Epidermal melanocyte (primary cell): ENCODE measurements at regions not wholly inside any gene's neighbourhood (a gene's known extent, or its start where the extent isn't known, plus 50 kb on each side); places are given as distances from the start of the nearest gene placed in this dataset.

Experiments
- DNase-seq: peaks from one replicate; pipeline ENCODE4 v3.0.0; 2011; ENCODE audit warnings: low spot score; ENCODE audit not compliant: insufficient read length

DNA sequence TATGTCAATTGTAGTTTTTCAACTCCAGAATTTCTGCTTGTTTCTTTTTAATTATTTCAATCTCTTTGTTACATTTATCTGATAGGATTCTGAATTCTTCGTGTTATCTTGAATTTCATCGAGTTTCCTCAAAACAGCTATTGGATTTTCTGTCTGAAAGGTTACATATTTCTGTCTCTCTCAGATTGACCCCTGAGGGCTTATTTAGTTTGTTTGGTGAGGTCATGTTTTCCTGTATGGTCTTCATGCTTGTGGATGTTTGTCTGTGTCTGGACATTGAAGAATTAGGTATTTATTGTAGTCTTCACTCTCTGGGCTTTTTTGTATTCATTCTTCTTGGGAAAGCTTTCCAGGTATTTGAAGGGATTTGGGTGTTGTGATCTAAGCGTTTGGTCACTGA is 85.6 kb downstream of the SNAPC1 start:
- DNase-seq, result no peak

DNA sequence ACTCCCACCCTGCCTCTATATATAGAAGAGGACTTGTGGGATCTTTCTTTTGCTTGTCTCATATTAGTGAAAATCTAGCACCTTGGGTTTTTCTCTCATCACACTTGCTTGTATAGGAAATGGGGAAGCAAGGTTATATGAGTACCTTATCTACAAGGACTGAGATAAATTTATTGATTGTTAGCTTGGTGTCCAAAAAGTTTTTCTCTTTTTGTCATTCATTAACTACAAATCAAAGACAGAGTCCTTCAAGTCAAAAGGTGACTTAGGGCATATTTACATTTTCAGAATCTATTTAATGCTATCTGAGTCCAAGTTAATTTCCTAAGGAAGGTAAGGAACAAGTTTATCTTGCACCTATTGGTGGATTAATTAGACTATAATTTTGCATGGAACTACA is 92.7 kb downstream of the SNAPC1 start:
- DNase-seq, result no peak

DNA sequence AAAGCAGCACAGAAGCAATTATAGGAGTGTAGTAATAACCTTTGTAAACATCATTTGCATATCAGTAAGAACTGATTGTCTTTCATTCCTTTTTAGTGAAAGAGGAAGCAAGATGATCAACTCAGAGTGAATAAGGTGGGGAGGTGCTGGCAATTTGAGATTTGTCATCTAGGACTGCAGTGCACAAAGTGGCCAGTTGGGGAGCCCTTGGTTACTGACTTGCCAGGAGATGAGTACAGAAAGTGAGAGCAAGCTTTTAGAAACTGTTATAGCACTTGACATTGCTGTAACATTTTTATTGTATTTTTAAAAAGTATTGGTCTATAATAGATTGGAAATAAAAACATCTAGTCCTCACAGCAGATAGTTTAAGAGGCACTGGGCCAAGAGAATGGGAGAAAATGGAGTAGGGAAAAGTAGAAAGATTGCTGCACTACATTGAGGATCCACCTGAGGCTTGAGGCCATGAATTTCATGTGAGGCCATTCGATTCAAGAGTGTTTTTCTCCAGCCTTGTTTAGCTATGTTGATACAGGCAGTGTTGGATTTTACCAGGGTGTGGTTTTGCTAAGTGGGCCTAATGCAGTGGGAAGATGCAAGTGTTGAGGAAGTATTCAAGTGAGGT is 98.2 kb downstream of the SNAPC1 start:
- peak; percentile 45 for DNase-seq

DNA sequence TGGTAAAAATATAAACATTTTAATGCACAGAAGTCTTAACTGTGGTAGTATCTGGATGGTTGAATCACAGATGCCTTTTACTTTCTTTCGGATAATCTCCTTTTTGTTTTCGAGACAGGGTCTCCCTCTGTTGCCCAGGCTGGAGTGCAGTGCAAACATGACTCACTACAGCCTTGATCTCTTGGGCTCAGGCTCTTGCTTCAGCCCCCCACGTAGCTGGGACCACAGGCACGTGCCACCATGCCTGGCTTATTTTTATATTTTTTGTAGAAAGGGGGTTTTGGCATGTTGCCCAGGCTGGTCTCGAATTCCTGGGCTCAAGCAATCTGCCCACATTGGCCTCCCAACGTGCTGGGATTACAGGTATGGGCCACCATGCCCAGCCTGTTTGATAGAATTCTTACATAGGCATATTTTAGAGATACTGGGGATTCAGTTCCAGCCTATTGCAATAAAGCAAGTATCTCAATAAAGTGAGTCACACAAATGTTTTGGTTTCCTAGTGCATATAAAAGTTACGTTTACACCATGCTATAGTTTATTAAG is 99.2 kb downstream of the SNAPC1 start:
- no peak for DNase-seq

DNA sequence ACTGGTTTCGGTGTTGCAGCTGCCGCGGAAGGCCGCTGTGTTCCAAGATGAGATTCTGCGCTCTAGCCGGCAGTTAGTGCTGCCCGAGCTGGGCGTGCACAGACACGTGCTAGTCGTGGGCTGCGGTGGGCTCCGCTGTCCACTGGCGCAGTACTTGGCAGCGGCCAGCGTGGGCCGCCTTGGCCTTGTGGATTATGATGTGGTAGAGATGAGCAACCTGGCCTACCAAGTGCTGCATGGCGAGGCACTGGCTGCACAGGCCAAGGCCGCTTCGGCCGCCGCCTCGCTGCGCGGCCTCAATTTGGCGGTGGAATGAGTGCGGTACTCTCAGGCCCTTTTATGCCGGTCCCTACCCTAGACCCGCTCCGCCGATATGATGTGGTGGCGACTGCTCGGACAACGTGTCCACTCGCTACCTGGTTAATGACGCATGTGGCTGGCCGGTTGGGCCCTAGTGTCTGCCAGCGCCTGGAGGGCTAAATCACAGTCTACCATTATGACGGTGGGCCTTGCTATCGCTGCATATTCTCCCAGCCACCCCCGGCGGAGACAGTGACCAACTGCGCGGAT is 102.2 kb downstream of the SNAPC1 start:
- no peak for DNase-seq

DNA sequence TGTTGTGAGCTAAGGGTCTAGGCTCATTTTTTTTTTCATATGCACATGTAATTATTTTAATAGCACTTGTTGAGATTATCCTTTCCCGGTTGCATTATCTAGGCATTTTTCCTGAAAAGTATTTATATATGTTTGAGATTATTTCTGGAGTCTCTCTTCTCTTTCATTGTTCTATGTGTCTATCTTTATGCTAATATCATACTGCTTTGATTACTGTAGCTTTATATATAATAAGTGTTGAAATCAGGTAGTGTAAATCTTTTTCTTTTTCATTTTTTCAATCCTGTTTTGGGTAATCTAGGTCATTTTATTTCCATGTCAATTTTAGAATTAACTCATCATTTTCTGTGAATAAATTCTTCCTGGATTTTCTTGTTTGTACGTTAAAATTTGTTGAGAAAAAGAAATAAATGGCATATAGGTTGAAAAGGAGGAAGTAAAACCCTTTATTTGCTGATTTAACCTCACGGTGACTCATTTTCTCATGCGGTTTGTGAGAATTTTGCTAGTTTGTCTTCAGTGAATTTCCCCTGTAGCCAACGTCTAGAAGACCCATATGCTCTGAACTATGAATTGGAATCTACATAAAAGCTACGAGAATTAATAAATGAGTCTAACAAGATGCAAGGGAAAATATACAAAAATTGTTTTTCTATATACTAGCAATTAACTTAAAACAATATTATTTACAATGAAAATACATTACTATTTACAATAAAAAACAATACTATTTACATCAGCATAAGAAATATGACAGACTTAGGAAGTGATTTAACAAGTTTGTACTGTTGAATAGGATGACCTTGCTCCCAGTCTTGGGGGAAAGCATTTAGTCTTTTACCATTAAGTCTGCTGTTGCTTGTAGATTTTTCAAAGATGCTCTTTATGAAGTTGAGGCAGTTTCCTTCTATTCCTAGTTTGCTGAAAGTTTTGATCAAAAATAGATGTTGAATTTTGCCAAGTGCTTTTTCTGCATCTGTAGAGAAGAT is 105.0 kb downstream of the SNAPC1 start:
- no peak for DNase-seq

DNA sequence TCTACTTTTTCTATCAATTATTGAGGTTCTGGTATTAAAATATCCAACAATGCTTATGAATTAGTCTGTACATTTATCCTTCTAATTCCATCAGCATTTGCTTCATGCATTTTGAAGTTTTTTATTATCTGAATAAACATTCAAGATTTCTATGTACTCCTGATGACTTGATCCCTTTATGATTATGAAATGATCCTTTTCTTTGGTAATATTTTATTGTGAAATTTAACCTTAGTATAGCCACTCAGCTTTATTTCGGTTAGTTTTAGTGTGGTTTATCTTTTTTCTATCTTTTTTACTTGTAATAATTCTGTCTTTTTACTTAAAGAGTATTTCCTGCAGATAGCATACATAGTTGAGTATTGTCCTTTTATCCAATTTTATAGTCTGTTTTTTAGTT is 106.6 kb downstream of the SNAPC1 start:
- no peak for DNase-seq

- DNase-seq, result no peak
Observed at GRCh38 chr14:61870163-61870562, 107.9 kb downstream of the SNAPC1 start.

- DNase-seq, result no peak
Observed at GRCh38 chr14:61872452-61872851, 110.2 kb downstream of the SNAPC1 start.

DNA sequence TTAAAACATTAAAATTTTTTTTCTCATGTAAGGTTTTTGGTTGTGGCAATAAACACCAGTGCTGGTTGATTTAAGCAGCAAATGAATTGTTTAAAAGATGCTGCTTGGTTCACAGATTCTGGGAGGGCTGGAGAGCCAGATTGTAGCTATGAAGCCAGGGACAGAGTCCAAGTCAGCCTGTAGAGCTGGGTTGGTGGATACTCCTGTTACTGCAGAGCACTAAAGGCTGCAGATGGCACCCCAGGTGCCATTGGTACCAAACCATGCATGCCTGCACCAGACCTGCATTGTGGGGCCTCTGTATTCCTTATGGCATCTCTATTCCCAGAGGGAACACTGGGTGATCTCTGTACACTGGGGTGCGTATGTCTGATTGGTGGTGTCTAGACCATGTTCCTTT is 113.3 kb downstream of the SNAPC1 start:
- no peak for DNase-seq

DNA sequence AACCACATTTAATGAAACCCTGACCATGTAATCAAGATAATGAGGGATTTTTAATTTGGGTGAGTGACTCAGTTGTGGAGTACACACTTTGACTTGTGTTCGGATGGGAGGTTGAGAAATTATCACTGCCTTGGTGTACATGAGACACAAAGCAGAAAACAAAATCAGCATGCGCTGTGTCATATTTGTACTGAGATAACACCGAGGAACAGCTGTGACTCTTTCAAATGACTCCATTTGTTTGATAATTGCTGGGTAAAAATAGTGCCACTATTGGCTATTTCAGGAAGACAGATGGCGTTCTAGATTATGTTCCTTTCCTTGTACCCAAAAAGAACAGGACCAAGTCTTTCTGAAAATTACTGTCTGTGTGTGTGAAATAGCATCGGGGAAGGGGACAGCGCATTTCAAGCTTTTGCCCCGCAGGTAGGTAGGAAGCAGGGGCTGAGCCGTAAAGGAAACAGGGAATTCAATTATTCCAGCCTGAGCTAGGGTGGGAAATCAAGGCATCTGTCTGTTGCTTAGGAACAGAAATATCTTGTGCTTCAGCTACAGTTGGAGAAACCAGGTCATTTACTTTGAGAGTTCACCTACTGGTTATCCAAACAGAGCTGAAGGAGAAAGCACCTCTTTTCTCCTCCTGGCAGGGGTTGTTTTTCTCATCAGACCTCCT is 114.3 kb downstream of the SNAPC1 start:
- DNase-seq, result no peak

DNA sequence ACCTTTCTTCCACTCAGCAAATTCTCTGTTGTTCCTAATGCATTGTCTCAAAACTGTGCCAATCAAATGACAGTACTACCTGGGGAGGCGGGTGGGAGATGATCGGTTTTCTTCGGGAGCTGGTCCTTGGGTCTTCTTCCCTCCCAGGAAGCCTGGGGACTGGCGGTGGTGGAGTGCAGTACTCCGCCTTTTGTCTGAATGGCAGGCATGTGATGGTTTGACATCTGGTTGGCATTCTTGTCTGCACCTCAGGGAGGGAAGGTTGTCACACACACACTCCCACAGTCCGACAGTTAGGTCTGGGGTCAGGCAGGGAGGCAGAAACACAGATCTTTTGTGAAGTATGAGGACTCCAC is 114.8 kb downstream of the SNAPC1 start:
- DNase-seq, result no peak

DNA sequence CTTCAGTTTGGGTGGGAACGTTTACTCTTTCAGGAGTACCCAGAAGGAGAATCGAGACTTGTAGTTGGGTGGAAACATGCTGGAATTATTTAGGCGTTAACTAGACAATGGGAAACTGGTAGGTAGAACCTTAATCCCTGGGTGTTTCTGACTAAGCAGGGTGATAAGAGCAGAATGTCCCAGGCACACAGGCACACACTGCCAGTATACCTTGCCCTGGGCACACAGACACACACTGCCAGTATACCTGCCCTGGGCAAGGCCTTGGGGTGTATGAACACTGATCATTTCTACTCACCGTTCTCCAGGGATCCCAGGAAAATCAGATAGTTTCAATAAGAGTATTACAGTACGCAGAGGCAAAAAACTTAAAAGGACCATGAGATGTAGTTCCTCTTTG is 115.5 kb downstream of the SNAPC1 start:
- DNase-seq, result no peak

- no peak for DNase-seq
Observed at GRCh38 chr14:61878931-61879330, 116.7 kb downstream of the SNAPC1 start.

GRCh38 chr14:61881046-61881445 is 118.8 kb downstream of the SNAPC1 start:
- DNase-seq, result no peak

- DNase-seq, result no peak
Observed at GRCh38 chr14:61884711-61885110, 122.5 kb downstream of the SNAPC1 start.

GRCh38 chr14:61885203-61885961 is 123.2 kb downstream of the SNAPC1 start:
- DNase-seq, result no peak

GRCh38 chr14:61887628-61888027 is 125.4 kb downstream of the SNAPC1 start:
- no peak for DNase-seq

GRCh38 chr14:61889914-61890351 is 127.7 kb downstream of the SNAPC1 start:
- no peak for DNase-seq

GRCh38 chr14:61891170-61891569 is 128.9 kb downstream of the SNAPC1 start:
- DNase-seq, result no peak

- DNase-seq, result no peak
Observed at GRCh38 chr14:61891810-61892209, 129.6 kb downstream of the SNAPC1 start.
